Gastroesophageal sphincter (tissue), 3 donors: ENCODE measurements at regions not wholly inside any gene's neighbourhood (a gene's known extent, or its start where the extent isn't known, plus 50 kb on each side); places are given as distances from the start of the nearest gene placed in this dataset.

Source experiments
- POLR2A ChIP-seq, 2 donors: fragments of 450-650 bp; IDR thresholded peaks; one replicate each; pipeline ENCODE4 v1.6.1; 2017; ENCODE audit warnings: antibody characterized with exemption in 2 of 2, mild to moderate bottlenecking in 2 of 2, moderate library complexity in 1 of 2
- TF ChIP-seq, protein P1 (sequence below), 4 experiments: fragments of 200-600 bp in 2 of 4; fragments of 450-650 bp in 2 of 4; sonication (generic) in 1 of 4; IDR thresholded peaks; one replicate each; pipeline ENCODE4 v1.5.1; 2017 to 2019; ENCODE audit warnings: antibody characterized with exemption in 4 of 4, mild to moderate bottlenecking in 2 of 4, moderate library complexity in 2 of 4

DNA sequence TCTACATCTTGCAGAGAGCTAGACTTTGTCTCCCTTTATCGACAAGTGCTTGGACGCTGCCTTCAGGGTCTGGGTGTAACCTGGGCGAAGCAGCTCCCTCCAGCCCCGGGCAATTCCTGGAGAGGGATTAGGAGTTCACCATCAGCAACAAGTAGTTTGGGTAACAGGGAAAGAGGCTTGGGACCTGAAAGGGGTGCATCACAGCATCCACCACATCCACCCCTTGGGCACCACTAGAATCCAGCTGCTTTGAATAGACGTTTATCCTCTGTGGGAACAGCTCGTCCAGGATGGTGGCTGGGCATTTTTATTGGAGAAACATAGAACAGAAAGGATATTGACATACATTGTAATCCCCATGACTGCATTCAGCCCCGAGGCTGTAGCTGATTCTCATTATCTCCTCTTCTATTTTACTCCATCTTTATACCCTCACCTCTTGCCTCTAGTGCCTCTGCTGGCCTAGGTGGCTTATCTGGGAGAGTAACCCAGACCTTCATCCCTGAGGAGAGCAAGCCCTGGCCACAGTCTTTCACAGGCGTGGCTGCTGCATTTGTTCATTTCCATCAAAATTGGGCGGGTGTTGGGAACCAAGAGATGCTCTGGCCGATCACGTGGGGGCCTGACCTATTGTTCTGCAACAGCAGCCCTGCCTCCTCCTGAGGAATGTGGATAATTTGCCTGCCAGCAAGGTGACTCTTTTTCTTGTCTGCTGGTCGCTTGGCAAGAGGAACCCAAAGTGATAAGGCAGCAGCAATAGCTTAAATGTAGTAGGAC lies 109.2 kb upstream of the RALGAPA2 start:
- TF ChIP-seq, protein P1, sequence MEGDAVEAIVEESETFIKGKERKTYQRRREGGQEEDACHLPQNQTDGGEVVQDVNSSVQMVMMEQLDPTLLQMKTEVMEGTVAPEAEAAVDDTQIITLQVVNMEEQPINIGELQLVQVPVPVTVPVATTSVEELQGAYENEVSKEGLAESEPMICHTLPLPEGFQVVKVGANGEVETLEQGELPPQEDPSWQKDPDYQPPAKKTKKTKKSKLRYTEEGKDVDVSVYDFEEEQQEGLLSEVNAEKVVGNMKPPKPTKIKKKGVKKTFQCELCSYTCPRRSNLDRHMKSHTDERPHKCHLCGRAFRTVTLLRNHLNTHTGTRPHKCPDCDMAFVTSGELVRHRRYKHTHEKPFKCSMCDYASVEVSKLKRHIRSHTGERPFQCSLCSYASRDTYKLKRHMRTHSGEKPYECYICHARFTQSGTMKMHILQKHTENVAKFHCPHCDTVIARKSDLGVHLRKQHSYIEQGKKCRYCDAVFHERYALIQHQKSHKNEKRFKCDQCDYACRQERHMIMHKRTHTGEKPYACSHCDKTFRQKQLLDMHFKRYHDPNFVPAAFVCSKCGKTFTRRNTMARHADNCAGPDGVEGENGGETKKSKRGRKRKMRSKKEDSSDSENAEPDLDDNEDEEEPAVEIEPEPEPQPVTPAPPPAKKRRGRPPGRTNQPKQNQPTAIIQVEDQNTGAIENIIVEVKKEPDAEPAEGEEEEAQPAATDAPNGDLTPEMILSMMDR (IDR thresholded peaks at IDR 0.05), result no peak
- TF ChIP-seq POLR2A (IDR thresholded peaks at IDR 0.05), result no peak
